Duodenal mucosa (tissue), 2 donors: ENCODE measurements at regions not wholly inside any gene's neighbourhood (a gene's known extent, or its start where the extent isn't known, plus 50 kb on each side); places are given as distances from the start of the nearest gene placed in this dataset.

ENCODE experiments used
- H3K27ac ChIP-seq: one replicate; pipeline ENCODE4 v1.7.0; 2013; ENCODE audit warnings: low read depth, low read length
- H3K27me3 ChIP-seq, 2 donors: one replicate each; pipeline ENCODE4 v1.7.0; 2013; ENCODE audit warnings: low read length in 2 of 2, control low read depth in 1 of 2; ENCODE audit not compliant: insufficient read depth in 2 of 2, control insufficient read depth in 1 of 2
- H3K36me3 ChIP-seq, 2 donors: one replicate each; pipeline ENCODE4 v1.7.0; 2013; ENCODE audit warnings: low read length in 2 of 2, control low read depth in 1 of 2; ENCODE audit not compliant: insufficient read depth in 2 of 2, control insufficient read depth in 1 of 2
- H3K4me1 ChIP-seq, 2 donors: one replicate each; pipeline ENCODE4 v1.7.0; 2013; ENCODE audit warnings: low read length in 2 of 2, control low read depth in 1 of 2; ENCODE audit not compliant: insufficient read depth in 2 of 2, control insufficient read depth in 1 of 2
- H3K4me3 ChIP-seq, 2 donors: one replicate each; pipeline ENCODE4 v1.7.0; 2013; ENCODE audit warnings: low read length in 2 of 2, low read depth in 1 of 2
- H3K9ac ChIP-seq, 2 donors: one replicate each; pipeline ENCODE4 v1.7.0; 2013; ENCODE audit warnings: low read length in 2 of 2, low read depth in 1 of 2
- H3K9me3 ChIP-seq, 2 donors: one replicate each; pipeline ENCODE4 v1.7.0; 2013; ENCODE audit warnings: low read length in 2 of 2, control low read depth in 1 of 2; ENCODE audit not compliant: control insufficient read depth in 1 of 2

- Histone ChIP-seq H3K27ac (no peak overlapping the region), H3K9me3 (no peaks in the 10 kb centered on the region), H3K9ac (no peak overlapping the region), H3K36me3 (no peaks in the 10 kb centered on the region), H3K4me3 (no peak overlapping the region), H3K4me1 (no peaks in the 10 kb centered on the region), H3K27me3 (no peaks in the 10 kb centered on the region)
Observed at GRCh38 chr18:56312551-56313335, 325.6 kb downstream of the TXNL1 start.

GRCh38 chr18:56309104-56309503 lies 329.3 kb downstream of the TXNL1 start:
- Histone ChIP-seq H3K4me1 (no peaks in the 10 kb centered on the region), H3K27ac (no peak overlapping the region), H3K4me3 (no peak overlapping the region), H3K36me3 (no peaks in the 10 kb centered on the region), H3K9ac (no peak overlapping the region), H3K9me3 (no peaks in the 10 kb centered on the region), H3K27me3 (no peaks in the 10 kb centered on the region)

GRCh38 chr18:56307354-56308170 lies 330.8 kb downstream of the TXNL1 start:
- Histone ChIP-seq H3K4me3 (no peak overlapping the region), H3K9me3 (no peaks in the 10 kb centered on the region), H3K27me3 (no peaks in the 10 kb centered on the region), H3K4me1 (no peaks in the 10 kb centered on the region), H3K36me3 (no peaks in the 10 kb centered on the region), H3K27ac (no peak overlapping the region), H3K9ac (no peak overlapping the region)

- Histone ChIP-seq H3K36me3 (no peaks in the 10 kb centered on the region), H3K27ac (no peak overlapping the region), H3K27me3 (no peaks in the 10 kb centered on the region), H3K4me3 (no peak overlapping the region), H3K9ac (no peak overlapping the region), H3K9me3 (no peaks in the 10 kb centered on the region), H3K4me1 (no peaks in the 10 kb centered on the region)
Observed at GRCh38 chr18:56306797-56307196, 331.6 kb downstream of the TXNL1 start.

GRCh38 chr18:56305583-56305982 lies 332.8 kb downstream of the TXNL1 start:
- H3K4me3 ChIP-seq, result no peak overlapping the region
- no peaks in the 10 kb centered on the region for H3K36me3 ChIP-seq
- no peaks in the 10 kb centered on the region for H3K9me3 ChIP-seq
- no peaks in the 10 kb centered on the region for H3K27me3 ChIP-seq
- no peak overlapping the region for H3K9ac ChIP-seq
- H3K4me1 ChIP-seq, result no peaks in the 10 kb centered on the region
- no peak overlapping the region for H3K27ac ChIP-seq

- no peak overlapping the region for H3K4me3 ChIP-seq
- no peaks in the 10 kb centered on the region for H3K27me3 ChIP-seq
- no peak overlapping the region for H3K9ac ChIP-seq
- no peaks in the 10 kb centered on the region for H3K36me3 ChIP-seq
- H3K9me3 ChIP-seq, result no peaks in the 10 kb centered on the region
- H3K27ac ChIP-seq, result no peak overlapping the region
- H3K4me1 ChIP-seq, result no peaks in the 10 kb centered on the region
Observed at GRCh38 chr18:56302156-56302555, 336.2 kb downstream of the TXNL1 start.

GRCh38 chr18:56299740-56300139 lies 338.7 kb downstream of the TXNL1 start:
- Histone ChIP-seq H3K9ac (no peak overlapping the region), H3K9me3 (no peaks in the 10 kb centered on the region), H3K27me3 (no peaks in the 10 kb centered on the region), H3K36me3 (no peaks in the 10 kb centered on the region), H3K4me1 (no peaks in the 10 kb centered on the region), H3K4me3 (no peak overlapping the region), H3K27ac (no peak overlapping the region)

GRCh38 chr18:56298935-56299334 lies 339.5 kb downstream of the TXNL1 start:
- Histone ChIP-seq H3K4me3 (no peak overlapping the region), H3K9ac (no peak overlapping the region), H3K4me1 (no peaks in the 10 kb centered on the region)

GRCh38 chr18:56296381-56296780 lies 342.0 kb downstream of the TXNL1 start:
- Histone ChIP-seq H3K4me1 (no peaks in the 10 kb centered on the region), H3K27ac (no peak overlapping the region), H3K27me3 (no peaks in the 10 kb centered on the region), H3K36me3 (no peaks in the 10 kb centered on the region), H3K9me3 (no peaks in the 10 kb centered on the region), H3K9ac (no peak overlapping the region), H3K4me3 (no peak overlapping the region)

More at GRCh38 chr18:56298935-56299334, 339.5 kb downstream of the TXNL1 start:
- no peak overlapping the region for H3K27ac ChIP-seq
- H3K36me3 ChIP-seq, result no peaks in the 10 kb centered on the region
- H3K9me3 ChIP-seq, result no peaks in the 10 kb centered on the region
- no peaks in the 10 kb centered on the region for H3K27me3 ChIP-seq

- no peaks in the 10 kb centered on the region for H3K36me3 ChIP-seq
- H3K4me3 ChIP-seq, result no peak overlapping the region
- no peaks in the 10 kb centered on the region for H3K4me1 ChIP-seq
Observed at GRCh38 chr18:56294484-56295183, 343.8 kb downstream of the TXNL1 start.

More at GRCh38 chr18:56294484-56295183, 343.8 kb downstream of the TXNL1 start:
- no peak overlapping the region for H3K9ac ChIP-seq
- H3K27ac ChIP-seq, result no peak overlapping the region
- no peaks in the 10 kb centered on the region for H3K27me3 ChIP-seq
- no peaks in the 10 kb centered on the region for H3K9me3 ChIP-seq
